GM10266 (cell line): ENCODE measurements at regions not wholly inside any gene's neighbourhood (a gene's known extent, or its start where the extent isn't known, plus 50 kb on each side); places are given as distances from the start of the nearest gene placed in this dataset.
"Not testable (repeated sequence)": the region's sequence is repeated elsewhere in the genome, so short reads cannot be mapped to it uniquely, and the experiment has no call there.

Experiments used
- DNase-seq: peaks from one replicate; pipeline ENCODE4 v3.0.0; 2012; ENCODE audit errors: extremely low spot score
- TF ChIP-seq, protein P1 (sequence below): IDR thresholded peaks from 2 replicates; pipeline ENCODE4 v1.5.1; 2012; ENCODE audit warnings: mild to moderate bottlenecking, low read depth; ENCODE audit not compliant: control insufficient read depth, insufficient read depth; ENCODE audit errors: missing control alignments

DNA sequence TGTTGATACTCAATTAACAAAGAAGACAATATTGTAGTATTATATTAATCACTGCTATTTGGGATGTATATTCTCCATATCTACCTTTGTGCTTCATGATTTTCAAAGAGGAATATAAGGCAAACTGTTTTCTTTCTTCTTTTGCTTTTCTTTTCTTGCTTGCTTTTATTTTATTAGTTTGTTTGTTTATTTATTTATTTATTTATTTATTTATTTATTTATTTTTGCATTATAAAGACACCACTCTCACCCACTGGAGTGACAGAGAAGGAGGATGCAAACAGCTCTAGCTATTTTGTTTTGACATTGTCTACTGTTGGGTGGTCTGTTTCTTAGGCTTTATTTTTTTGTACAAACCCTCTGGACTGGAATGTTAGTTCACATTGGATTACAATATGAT lies 1352.7 kb downstream of the HACE1 start:
- TF ChIP-seq, protein P1, sequence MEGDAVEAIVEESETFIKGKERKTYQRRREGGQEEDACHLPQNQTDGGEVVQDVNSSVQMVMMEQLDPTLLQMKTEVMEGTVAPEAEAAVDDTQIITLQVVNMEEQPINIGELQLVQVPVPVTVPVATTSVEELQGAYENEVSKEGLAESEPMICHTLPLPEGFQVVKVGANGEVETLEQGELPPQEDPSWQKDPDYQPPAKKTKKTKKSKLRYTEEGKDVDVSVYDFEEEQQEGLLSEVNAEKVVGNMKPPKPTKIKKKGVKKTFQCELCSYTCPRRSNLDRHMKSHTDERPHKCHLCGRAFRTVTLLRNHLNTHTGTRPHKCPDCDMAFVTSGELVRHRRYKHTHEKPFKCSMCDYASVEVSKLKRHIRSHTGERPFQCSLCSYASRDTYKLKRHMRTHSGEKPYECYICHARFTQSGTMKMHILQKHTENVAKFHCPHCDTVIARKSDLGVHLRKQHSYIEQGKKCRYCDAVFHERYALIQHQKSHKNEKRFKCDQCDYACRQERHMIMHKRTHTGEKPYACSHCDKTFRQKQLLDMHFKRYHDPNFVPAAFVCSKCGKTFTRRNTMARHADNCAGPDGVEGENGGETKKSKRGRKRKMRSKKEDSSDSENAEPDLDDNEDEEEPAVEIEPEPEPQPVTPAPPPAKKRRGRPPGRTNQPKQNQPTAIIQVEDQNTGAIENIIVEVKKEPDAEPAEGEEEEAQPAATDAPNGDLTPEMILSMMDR = no peak
- DNase-seq = no peak

DNA sequence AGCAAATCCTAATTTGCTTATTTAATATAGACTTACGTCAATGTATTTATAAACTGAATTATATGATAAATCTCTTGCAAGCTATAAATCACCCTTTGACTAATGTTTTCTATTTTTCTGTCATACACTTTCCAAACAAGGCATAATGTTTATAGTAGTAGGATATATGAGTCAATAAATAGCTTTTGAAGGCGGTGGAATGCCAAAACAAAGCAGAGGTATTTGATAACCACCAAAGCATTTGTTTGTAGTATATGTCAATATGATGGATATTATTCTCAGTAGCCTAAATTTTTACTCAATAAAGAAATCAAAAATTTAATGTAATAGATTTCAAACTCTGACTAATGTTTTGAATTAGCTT lies 1354.6 kb downstream of the HACE1 start:
- TF ChIP-seq, protein P1 = no peak
- DNase-seq = no peak

DNA sequence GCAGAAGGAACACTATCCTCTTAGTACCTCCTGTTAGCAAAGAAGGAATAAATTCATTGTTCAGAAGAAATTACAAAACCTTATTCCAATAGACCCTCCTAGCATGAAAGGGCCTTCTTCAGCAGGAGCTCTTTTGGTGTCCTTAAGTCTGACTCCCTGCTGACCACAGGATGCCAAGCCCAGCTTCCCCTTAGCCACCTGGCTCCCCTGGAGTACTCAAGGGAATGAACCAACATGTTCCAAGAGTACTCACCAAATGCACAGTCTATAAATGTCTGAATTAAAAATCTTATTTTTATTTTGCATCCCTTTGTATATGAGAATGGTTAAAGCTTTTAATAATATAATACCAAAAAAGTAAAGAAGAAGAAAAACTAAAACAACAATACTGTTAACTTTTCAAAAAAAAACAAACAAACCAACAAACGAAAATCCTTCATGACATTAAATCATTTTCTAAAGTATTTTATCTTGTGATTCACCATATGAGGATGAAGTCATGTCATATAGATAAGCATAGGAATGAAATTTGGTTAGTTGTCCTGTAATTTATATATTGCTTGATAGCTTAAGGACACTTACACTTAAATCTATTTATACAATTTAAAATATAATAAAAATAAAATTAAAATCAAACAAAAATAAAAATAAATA lies 1355.1 kb downstream of the HACE1 start:
- TF ChIP-seq, protein P1 = no peak
- no peak for DNase-seq

DNA sequence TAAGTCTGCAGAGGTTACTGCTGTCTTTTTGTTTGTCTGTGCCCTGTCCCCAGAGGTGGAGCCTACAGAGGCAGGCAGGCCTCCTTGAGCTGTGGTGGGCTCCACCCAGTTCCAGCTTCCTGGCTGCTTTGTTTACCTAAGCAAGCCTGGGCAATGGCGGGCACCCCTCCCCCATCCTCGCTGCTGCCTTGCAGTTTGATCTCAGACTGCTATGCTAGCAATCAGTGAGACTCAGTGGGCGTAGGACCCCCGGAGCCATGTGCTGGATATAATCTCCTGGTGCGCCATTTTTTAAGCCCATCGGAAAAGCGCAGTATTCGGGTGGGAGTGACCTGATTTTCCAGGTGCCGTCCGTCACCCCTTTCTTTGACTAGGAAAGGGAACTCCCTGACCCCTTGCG lies 1363.1 kb downstream of the HACE1 start:
- DNase-seq = not testable (repeated sequence)

DNA sequence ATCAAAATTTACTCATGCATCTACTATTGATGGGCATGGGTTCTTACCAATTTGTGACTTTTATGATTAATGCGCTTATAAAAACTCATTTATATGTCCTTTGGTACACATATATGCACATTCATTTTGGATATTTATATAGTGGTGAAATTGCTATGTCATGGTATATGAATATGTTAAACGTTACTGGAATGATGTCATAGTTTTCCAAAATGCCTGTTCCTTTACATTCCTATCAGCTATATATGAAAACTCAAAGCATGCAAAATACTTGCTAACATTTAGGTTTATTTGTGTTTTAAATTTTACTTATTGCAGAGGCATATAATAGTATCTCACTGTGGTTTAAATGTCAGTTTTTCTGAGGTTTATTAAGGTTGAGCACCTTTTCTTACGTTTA lies 1403.1 kb downstream of the HACE1 start:
- TF ChIP-seq, protein P1 = no peak
- DNase-seq = no peak

DNA sequence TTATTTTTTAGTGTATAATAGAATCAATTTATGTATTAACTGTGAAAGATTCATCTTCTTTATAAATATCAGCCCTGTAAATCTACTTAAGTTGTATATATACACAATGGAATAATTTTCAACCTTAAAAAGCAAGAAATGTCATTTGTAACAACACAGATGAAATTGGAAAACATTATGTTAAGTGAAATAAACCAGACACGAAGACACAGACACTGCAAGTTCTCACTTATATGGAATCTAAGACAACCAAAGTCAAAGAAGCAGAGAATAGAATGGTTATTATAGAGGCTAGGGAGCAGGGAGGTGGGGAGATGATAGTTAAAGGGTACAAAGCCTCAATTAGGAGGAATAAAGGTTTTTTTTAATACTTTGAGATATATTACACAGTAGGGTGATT lies 1404.4 kb downstream of the HACE1 start:
- TF ChIP-seq, protein P1 = no peak

DNA sequence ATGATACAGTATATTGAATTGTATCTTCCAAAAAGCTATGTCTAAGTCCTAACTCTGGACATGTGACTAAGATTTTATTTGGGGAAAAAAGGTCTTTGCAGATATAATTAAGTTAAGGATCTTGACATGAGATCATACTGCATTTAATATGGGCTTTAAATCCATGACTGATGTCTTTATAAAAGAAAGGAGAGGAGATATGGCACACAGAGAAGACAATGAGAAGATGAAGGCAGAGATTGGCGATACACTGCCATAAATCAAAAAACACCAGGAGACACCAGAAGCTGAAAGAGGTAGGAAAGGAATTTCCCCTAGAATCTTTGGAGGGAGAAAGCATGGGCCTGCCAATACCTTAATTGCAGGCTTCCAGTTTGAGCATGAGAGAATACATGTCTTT lies 1450.2 kb downstream of the HACE1 start:
- TF ChIP-seq, protein P1 = no peak

More for the DNA sequence above, 1404.4 kb downstream of the HACE1 start:
- DNase-seq = no peak

DNA sequence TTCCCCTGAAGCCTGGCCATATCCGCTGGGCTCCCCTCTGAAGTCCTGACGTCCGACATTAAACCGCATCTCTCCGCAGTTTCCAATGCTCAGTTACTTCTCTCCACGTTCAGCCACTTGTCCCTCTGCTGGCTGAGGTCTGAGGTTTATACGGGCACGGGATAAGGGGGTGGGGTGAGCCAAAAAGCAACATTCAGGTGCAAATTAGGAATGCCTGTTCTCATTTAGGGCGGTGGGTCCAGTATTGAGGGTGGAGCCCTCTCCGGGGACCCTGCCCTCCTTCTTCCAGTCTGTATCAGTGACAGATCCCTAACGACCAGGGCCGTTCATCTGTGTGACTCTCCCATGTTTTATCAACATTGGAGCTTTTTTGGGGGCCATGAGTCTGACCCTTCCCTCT lies 1454.4 kb downstream of the HACE1 start:
- no peak for DNase-seq
- TF ChIP-seq, protein P1 = no peak

More for the DNA sequence above, 1450.2 kb downstream of the HACE1 start:
- DNase-seq = no peak
